Left ventricle myocardium inferior (tissue), 1 donor: ENCODE measurements at regions not wholly inside any gene's neighbourhood (a gene's known extent, or its start where the extent isn't known, plus 50 kb on each side); places are given as distances from the start of the nearest gene placed in this dataset.

Source experiments
- DNase-seq: peaks from one replicate; pipeline ENCODE4 v3.0.0-alpha.2; 2020
- H3K27ac ChIP-seq: fragments of 200-600 bp; replicated peaks from 2 replicates; pipeline ENCODE4 v1.8.0; 2021
- H3K27me3 ChIP-seq: fragments of 200-600 bp; 2 replicates; pipeline ENCODE4 v1.8.0; 2021; ENCODE audit warnings: low read depth
- H3K36me3 ChIP-seq: fragments of 200-600 bp; 2 replicates; pipeline ENCODE4 v1.8.0; 2021
- H3K4me1 ChIP-seq: fragments of 200-600 bp; 2 replicates; pipeline ENCODE4 v1.8.0; 2021
- H3K4me3 ChIP-seq: fragments of 200-600 bp; 2 replicates; pipeline ENCODE4 v1.8.0; 2021; ENCODE audit warnings: mild to moderate bottlenecking, moderate library complexity
- H3K9me3 ChIP-seq: fragments of 200-600 bp; replicated peaks from 2 replicates; pipeline ENCODE4 v1.8.0; 2021
- CTCF ChIP-seq: fragments of 200-600 bp; IDR thresholded peaks from 2 replicates; pipeline ENCODE4 v1.8.0; 2021; ENCODE audit warnings: antibody characterized with exemption, mild to moderate bottlenecking, borderline replicate concordance
- intact Hi-C: fragments of 100-400 bp; cut with micrococcal nuclease; formaldehyde crosslinking; loops from one replicate; pipeline ENCODE4 v1.11.0; 2022
- donor health status: DM: no; HTN: yes; CAD: no; lungs with severe emphysema.

- H3K36me3 ChIP-seq, result no peaks in the 10 kb centered on the region
- no peaks in the 10 kb centered on the region for H3K4me1 ChIP-seq
- DNase-seq, result no peak
- intact Hi-C loops, result no loop called here
- H3K27me3 ChIP-seq, result peaks cover 4% of the 10 kb centered on the region
- TF ChIP-seq CTCF, result no peak
- no peaks in the 10 kb centered on the region for H3K9me3 ChIP-seq
- H3K4me3 ChIP-seq, result no peak overlapping the region
- H3K27ac ChIP-seq, result no peak overlapping the region
Measured at GRCh38 chr17:11121341-11121985, 119.5 kb upstream of the SHISA6 start.

DNA sequence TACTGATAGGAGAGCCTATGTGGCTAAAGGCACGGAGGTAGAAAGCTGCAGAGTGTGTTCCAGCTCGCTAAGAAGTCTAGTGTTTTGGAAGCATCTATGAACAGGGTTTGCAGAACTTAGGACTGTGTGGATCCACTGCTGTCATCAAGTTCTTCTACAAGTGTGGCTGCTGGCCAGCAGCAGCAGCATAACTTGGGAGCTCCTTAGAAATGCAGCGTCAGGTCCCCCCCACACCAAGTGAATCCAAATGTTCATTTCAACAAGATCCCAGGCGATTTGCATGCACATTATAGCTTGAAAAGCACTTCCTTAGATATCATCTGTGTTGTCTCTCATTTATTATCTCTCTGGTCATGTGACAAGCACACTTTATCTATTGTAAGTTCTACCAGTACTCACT, 131.9 kb upstream of the SHISA6 start:
- Histone ChIP-seq H3K36me3 (no peaks in the 10 kb centered on the region), H3K4me1 (no peaks in the 10 kb centered on the region), H3K4me3 (no peak overlapping the region), H3K9me3 (peaks cover 4% of the 10 kb centered on the region), H3K27ac (no peak overlapping the region), H3K27me3 (no peaks in the 10 kb centered on the region)
- no peak for DNase-seq
- no peak for TF ChIP-seq CTCF
- intact Hi-C loops, result no loop called here

GRCh38 chr17:11105141-11105540, 135.9 kb upstream of the SHISA6 start:
- H3K36me3 ChIP-seq, result no peaks in the 10 kb centered on the region
- H3K9me3 ChIP-seq, result no peaks in the 10 kb centered on the region
- H3K4me3 ChIP-seq, result no peak overlapping the region
- DNase-seq, result no peak
- TF ChIP-seq CTCF, result no peak
- no peak overlapping the region for H3K27ac ChIP-seq
- H3K4me1 ChIP-seq, result no peaks in the 10 kb centered on the region
- intact Hi-C loops, result no loop called here
- H3K27me3 ChIP-seq, result no peaks in the 10 kb centered on the region

DNA sequence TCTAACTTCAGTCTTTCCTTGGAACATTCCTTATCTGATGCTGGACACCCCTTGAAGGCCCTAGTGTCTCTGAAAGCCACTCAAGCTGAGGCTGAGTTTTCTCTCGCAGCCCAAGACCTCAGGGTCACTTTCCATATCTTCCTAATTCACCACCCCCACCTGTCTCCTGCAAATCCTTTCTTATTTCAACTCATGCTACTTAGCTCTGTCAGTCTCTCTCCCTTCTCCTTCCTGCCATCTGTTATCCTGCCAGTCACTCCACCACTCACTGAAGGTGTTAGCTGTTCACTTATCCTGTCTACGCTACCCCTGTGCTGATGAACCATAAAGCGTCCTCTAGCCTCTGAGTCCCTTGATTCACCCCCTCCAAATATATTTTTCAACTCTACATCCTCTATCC, 143.9 kb upstream of the SHISA6 start:
- Histone ChIP-seq H3K9me3 (no peaks in the 10 kb centered on the region), H3K4me3 (no peak overlapping the region), H3K36me3 (no peaks in the 10 kb centered on the region), H3K4me1 (no peaks in the 10 kb centered on the region), H3K27ac (no peak overlapping the region), H3K27me3 (peaks cover 9% of the 10 kb centered on the region)
- no peak for DNase-seq
- intact Hi-C loops, result no loop called here
- no peak for TF ChIP-seq CTCF

- no peak for TF ChIP-seq CTCF
- intact Hi-C loops, result no loop called here
- no peak overlapping the region for H3K4me3 ChIP-seq
- H3K27ac ChIP-seq, result no peak overlapping the region
- DNase-seq, result no peak
- no peaks in the 10 kb centered on the region for H3K9me3 ChIP-seq
- no peaks in the 10 kb centered on the region for H3K4me1 ChIP-seq
- H3K27me3 ChIP-seq, result peaks cover 13% of the 10 kb centered on the region
- H3K36me3 ChIP-seq, result no peaks in the 10 kb centered on the region
Measured at GRCh38 chr17:11094331-11094730, 146.7 kb upstream of the SHISA6 start.
